Neuronal stem cell (in vitro differentiated cells): ENCODE measurements at regions not wholly inside any gene's neighbourhood (a gene's known extent, or its start where the extent isn't known, plus 50 kb on each side); places are given as distances from the start of the nearest gene placed in this dataset.

Experiments
- DNase-seq: peaks from one replicate; pipeline ENCODE4 v3.0.0-alpha.2; 2013; ENCODE audit warnings: low spot score
- H2AFZ ChIP-seq: one replicate; pipeline ENCODE4 v1.6.1; 2013; ENCODE audit warnings: mild to moderate bottlenecking, low read length, inconsistent platforms
- H2AK5ac ChIP-seq: 2 replicates; pipeline ENCODE4 v1.6.1; 2013; ENCODE audit warnings: low read depth, mild to moderate bottlenecking, inconsistent platforms, low read length, moderate library complexity, mixed read lengths
- H2BK120ac ChIP-seq: 2 replicates; pipeline ENCODE4 v1.6.1; 2013; ENCODE audit warnings: low read depth, mild to moderate bottlenecking, inconsistent platforms, low read length, moderate library complexity, mixed read lengths
- H2BK12ac ChIP-seq: one replicate; pipeline ENCODE4 v1.6.1; 2013; ENCODE audit warnings: low read length, inconsistent platforms
- H2BK15ac ChIP-seq: 2 replicates; pipeline ENCODE4 v1.6.1; 2013; ENCODE audit warnings: mild to moderate bottlenecking, low read length, inconsistent platforms, mixed read lengths
- H2BK5ac ChIP-seq: one replicate; pipeline ENCODE4 v1.6.1; 2013; ENCODE audit warnings: inconsistent platforms, mild to moderate bottlenecking, low read length, moderate library complexity
- H3K14ac ChIP-seq: one replicate; pipeline ENCODE4 v1.6.1; 2013; ENCODE audit warnings: low read length, inconsistent platforms
- H3K18ac ChIP-seq: 2 replicates; pipeline ENCODE4 v1.6.1; 2013; ENCODE audit warnings: low read length, inconsistent platforms
- H3K23ac ChIP-seq: 2 replicates; pipeline ENCODE4 v1.6.1; 2013; ENCODE audit warnings: low read depth, mild to moderate bottlenecking, mixed read lengths, low read length, inconsistent platforms; ENCODE audit not compliant: poor library complexity
- H3K27ac ChIP-seq: replicated peaks from 3 replicates; pipeline ENCODE4 v1.5.1; 2013; ENCODE audit warnings: low read length, inconsistent platforms
- H3K27me3 ChIP-seq, 3 experiments: 2 replicates each; pipeline ENCODE4 v1.6.1; 2013; ENCODE audit warnings: low read length in 3 of 3, mild to moderate bottlenecking in 2 of 3, inconsistent platforms in 1 of 3, low read depth in 1 of 3, mixed read lengths in 1 of 3, moderate library complexity in 1 of 3; ENCODE audit not compliant: control insufficient read depth in 3 of 3, insufficient read depth in 3 of 3
- H3K36me3 ChIP-seq, 2 donors: replicated peaks in 1 of 2; 2 replicates each; pipeline ENCODE4 v1.6.1; 2013; ENCODE audit warnings: low read length in 2 of 2; ENCODE audit not compliant: control insufficient read depth in 2 of 2, insufficient read depth in 2 of 2
- H3K4ac ChIP-seq: 2 replicates; pipeline ENCODE4 v1.6.1; 2013; ENCODE audit warnings: inconsistent platforms, mild to moderate bottlenecking, low read length, moderate library complexity
- H3K4me1 ChIP-seq, 2 donors: 1 replicate in 1 of 2; 2 replicates in 1 of 2; pipeline ENCODE4 v1.6.1; 2013; ENCODE audit warnings: low read length in 2 of 2, low read depth in 1 of 2; ENCODE audit not compliant: control insufficient read depth in 2 of 2, insufficient read depth in 1 of 2
- H3K4me2 ChIP-seq: one replicate; pipeline ENCODE4 v1.6.1; 2013; ENCODE audit warnings: mild to moderate bottlenecking, low read length, inconsistent platforms; ENCODE audit not compliant: insufficient read depth, poor library complexity, severe bottlenecking
- H3K4me3 ChIP-seq, 2 donors: 2 replicates each; pipeline ENCODE4 v1.5.1; 2013; ENCODE audit warnings: low read length in 2 of 2, mild to moderate bottlenecking in 2 of 2, inconsistent platforms in 1 of 2, moderate library complexity in 1 of 2
- H3K79me1 ChIP-seq: one replicate; pipeline ENCODE4 v1.6.1; 2013; ENCODE audit warnings: low read depth, mild to moderate bottlenecking, inconsistent platforms, low read length, moderate library complexity
- H3K9ac ChIP-seq: one replicate; pipeline ENCODE4 v1.6.1; 2013; ENCODE audit warnings: mild to moderate bottlenecking, low read depth, low read length, inconsistent platforms; ENCODE audit not compliant: poor library complexity
- H3K9me3 ChIP-seq, 2 donors: replicated peaks in 1 of 2; 2 replicates each; pipeline versions ENCODE3 to v1.6.1; 2013; ENCODE audit warnings: low read length in 2 of 2, mild to moderate bottlenecking in 2 of 2, inconsistent platforms in 1 of 2, low read depth in 1 of 2, mixed read lengths in 1 of 2, moderate library complexity in 1 of 2; ENCODE audit not compliant: control insufficient read depth in 2 of 2, insufficient read depth in 1 of 2
- H4K8ac ChIP-seq: one replicate; pipeline ENCODE4 v1.6.1; 2013; ENCODE audit warnings: low read depth, mild to moderate bottlenecking, inconsistent platforms, low read length, moderate library complexity
- H4K91ac ChIP-seq: one replicate; pipeline ENCODE4 v1.6.1; 2013; ENCODE audit warnings: low read length, low read depth, mild to moderate bottlenecking, inconsistent platforms; ENCODE audit not compliant: poor library complexity
- WGBS, 2 donors: extraction: QIAGEN DNeasy Blood & Tissue Kit; methylation state at CpG; one replicate each; pipeline ENCODE4 v1.1.7; 2013; ENCODE audit warnings: missing lambda C conversion rate in 2 of 2, mixed read lengths in 1 of 2; ENCODE audit not compliant: insufficient read length in 2 of 2, insufficient replicate concordance in 1 of 2; ENCODE audit errors: extremely low coverage in 2 of 2; 5-methylcytosine and 5-hydroxymethylcytosine counted together

GRCh38 chr2:147378403-147378802 is 466.4 kb upstream of the ACVR2A start:
- H2BK5ac ChIP-seq = no peak overlapping the region
- no peak overlapping the region for H3K9ac ChIP-seq
- peaks cover 0 to 4% of the 10 kb centered on the region in 2 donors for H3K4me1 ChIP-seq
- H2BK12ac ChIP-seq = no peak overlapping the region
- no peak overlapping the region for H3K4ac ChIP-seq
- H2BK120ac ChIP-seq = no peak overlapping the region
- no CpG with 5 or more reads among the region's 1 CpG for WGBS, 2 donors
- DNase-seq = no peak
- H3K27me3 ChIP-seq = no peaks in the 10 kb centered on the region
- H4K8ac ChIP-seq = no peak overlapping the region
- no peak overlapping the region for H3K18ac ChIP-seq
- no peak overlapping the region for H3K4me3 ChIP-seq
- H3K9me3 ChIP-seq = no peaks in the 10 kb centered on the region
- H3K36me3 ChIP-seq = no peaks in the 10 kb centered on the region
- H2BK15ac ChIP-seq = no peak overlapping the region
- H3K79me1 ChIP-seq = no peaks in the 10 kb centered on the region
- no peak overlapping the region for H2AFZ ChIP-seq
- H4K91ac ChIP-seq = no peak overlapping the region
- no peak overlapping the region for H3K23ac ChIP-seq
- H3K14ac ChIP-seq = no peak overlapping the region
- no peak overlapping the region for H2AK5ac ChIP-seq
- no peak overlapping the region for H3K4me2 ChIP-seq
- no peak overlapping the region for H3K27ac ChIP-seq

- peaks cover 0 to 4% of the 10 kb centered on the region in 2 donors for H3K4me1 ChIP-seq
- H3K27ac ChIP-seq = no peak overlapping the region
- H4K8ac ChIP-seq = no peak overlapping the region
- H3K23ac ChIP-seq = no peak overlapping the region
- no peak overlapping the region for H4K91ac ChIP-seq
- no peak overlapping the region for H2BK120ac ChIP-seq
- no peak overlapping the region for H2BK12ac ChIP-seq
- DNase-seq = no peak
- no peak overlapping the region for H2AFZ ChIP-seq
- no peak overlapping the region for H2BK15ac ChIP-seq
- H3K4ac ChIP-seq = no peak overlapping the region
- H3K4me3 ChIP-seq = no peak overlapping the region
- no peaks in the 10 kb centered on the region for H3K79me1 ChIP-seq
- H3K9ac ChIP-seq = no peak overlapping the region
- H3K14ac ChIP-seq = no peak overlapping the region
- H2AK5ac ChIP-seq = no peak overlapping the region
- H3K36me3 ChIP-seq = no peaks in the 10 kb centered on the region
- H3K18ac ChIP-seq = no peak overlapping the region
- no peaks in the 10 kb centered on the region for H3K27me3 ChIP-seq
- no peaks in the 10 kb centered on the region for H3K9me3 ChIP-seq
- no CpG with 5 or more reads among the region's 1 CpG for WGBS, 2 donors
- H2BK5ac ChIP-seq = no peak overlapping the region
- no peak overlapping the region for H3K4me2 ChIP-seq
Observed at GRCh38 chr2:147375073-147375472, 469.8 kb upstream of the ACVR2A start.

- no peaks in the 10 kb centered on the region for H3K27me3 ChIP-seq
- H3K23ac ChIP-seq = no peak overlapping the region
- H4K8ac ChIP-seq = no peak overlapping the region
- no peak overlapping the region for H2BK15ac ChIP-seq
- DNase-seq = no peak
- H2BK12ac ChIP-seq = no peak overlapping the region
- no peak overlapping the region for H2BK5ac ChIP-seq
- H3K18ac ChIP-seq = no peak overlapping the region
- H3K9ac ChIP-seq = no peak overlapping the region
- no peak overlapping the region for H4K91ac ChIP-seq
- no peaks in the 10 kb centered on the region for H3K36me3 ChIP-seq
- no peaks in the 10 kb centered on the region for H3K9me3 ChIP-seq
- no peak overlapping the region for H3K27ac ChIP-seq
- H3K4me3 ChIP-seq = no peak overlapping the region
- peak overlapping the region; percentile 35 for H2AFZ ChIP-seq
- no peak overlapping the region for H2BK120ac ChIP-seq
- H3K79me1 ChIP-seq = no peaks in the 10 kb centered on the region
- H3K4me2 ChIP-seq = no peak overlapping the region
- peaks cover 0 to 4% of the 10 kb centered on the region in 2 donors for H3K4me1 ChIP-seq
- H2AK5ac ChIP-seq = no peak overlapping the region
- H3K14ac ChIP-seq = no peak overlapping the region
- no peak overlapping the region for H3K4ac ChIP-seq
Observed at GRCh38 chr2:147374423-147374811, 470.4 kb upstream of the ACVR2A start.

- no peaks in the 10 kb centered on the region for H3K9me3 ChIP-seq
- no peak overlapping the region for H3K23ac ChIP-seq
- peaks cover 0 to 4% of the 10 kb centered on the region in 2 donors for H3K4me1 ChIP-seq
- peak overlapping the region; percentile 35 for H2AFZ ChIP-seq
- no peak overlapping the region for H2BK12ac ChIP-seq
- H3K18ac ChIP-seq = no peak overlapping the region
- H3K9ac ChIP-seq = no peak overlapping the region
- no peak overlapping the region for H3K27ac ChIP-seq
- no peaks in the 10 kb centered on the region for H3K79me1 ChIP-seq
- H4K8ac ChIP-seq = no peak overlapping the region
- no peak overlapping the region for H3K4me3 ChIP-seq
- no peak overlapping the region for H3K4me2 ChIP-seq
- H3K36me3 ChIP-seq = no peaks in the 10 kb centered on the region
- H4K91ac ChIP-seq = no peak overlapping the region
- H3K14ac ChIP-seq = no peak overlapping the region
- no peak overlapping the region for H2BK5ac ChIP-seq
- H3K27me3 ChIP-seq = no peaks in the 10 kb centered on the region
- H2BK15ac ChIP-seq = no peak overlapping the region
- no peak overlapping the region for H2AK5ac ChIP-seq
- DNase-seq = no peak
- no CpG with 5 or more reads among the region's 3 CpGs for WGBS, 2 donors
- H2BK120ac ChIP-seq = no peak overlapping the region
- H3K4ac ChIP-seq = no peak overlapping the region
Observed at GRCh38 chr2:147373800-147374422, 470.9 kb upstream of the ACVR2A start.
